ENCODE measurements at regions not wholly inside any gene's neighbourhood (a gene's known extent, or its start where the extent isn't known, plus 50 kb on each side); places are given as distances from the start of the nearest gene placed in this dataset.

DNA sequence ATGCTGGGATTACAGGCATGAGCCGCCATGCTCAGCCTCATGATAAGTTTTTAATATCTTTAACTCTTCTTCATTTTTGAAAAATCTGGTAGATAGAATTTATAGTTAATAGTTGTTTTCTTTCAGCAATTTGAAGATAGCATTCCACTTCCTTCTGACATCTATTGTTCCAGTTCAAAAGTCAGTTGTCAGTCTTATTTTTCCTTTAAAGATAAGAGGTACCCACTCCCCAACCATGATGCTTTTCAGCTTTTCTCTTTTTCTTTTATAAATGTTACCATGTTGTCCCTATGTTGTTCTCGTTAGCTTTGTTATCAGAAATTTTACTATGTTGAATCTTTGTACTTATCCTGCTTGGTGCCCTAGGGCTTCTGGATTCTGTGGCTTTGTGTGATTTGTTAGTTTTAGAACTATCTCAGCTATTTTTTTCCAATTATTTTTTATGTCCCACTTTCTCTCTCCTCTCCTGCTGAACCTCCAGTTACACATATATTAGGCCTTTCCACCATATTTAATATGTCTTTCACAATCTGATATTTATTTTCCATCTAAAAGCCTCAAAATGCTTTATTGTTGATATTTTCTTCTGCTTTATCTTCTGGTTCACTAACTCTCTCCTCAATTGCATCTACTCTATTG is 181.6 kb upstream of the FOXN3 start:
- peaks cover 28% of the 10 kb centered on the region for H3K36me3 ChIP-seq (ENCODE audit: insufficient read depth, low read length)
- H3K9ac ChIP-seq (ENCODE audit: low read depth, low read length), result no peak overlapping the region
- no peak overlapping the region for H3K4me3 ChIP-seq (ENCODE audit: low read length)
- WGBS, result 94% methylated on average over 2 of the region's 2 CpGs
- H3K27ac ChIP-seq (ENCODE audit: low read depth, low read length), result no peak overlapping the region
- H3K27me3 ChIP-seq (ENCODE audit: insufficient read depth, low read length), result no peaks in the 10 kb centered on the region
- peaks cover 32% of the 10 kb centered on the region for H3K9me3 ChIP-seq (ENCODE audit: insufficient read depth, low read depth, low read length)
- H3K4me1 ChIP-seq (ENCODE audit: insufficient read depth, low read length), result peaks cover 15% of the 10 kb centered on the region

DNA sequence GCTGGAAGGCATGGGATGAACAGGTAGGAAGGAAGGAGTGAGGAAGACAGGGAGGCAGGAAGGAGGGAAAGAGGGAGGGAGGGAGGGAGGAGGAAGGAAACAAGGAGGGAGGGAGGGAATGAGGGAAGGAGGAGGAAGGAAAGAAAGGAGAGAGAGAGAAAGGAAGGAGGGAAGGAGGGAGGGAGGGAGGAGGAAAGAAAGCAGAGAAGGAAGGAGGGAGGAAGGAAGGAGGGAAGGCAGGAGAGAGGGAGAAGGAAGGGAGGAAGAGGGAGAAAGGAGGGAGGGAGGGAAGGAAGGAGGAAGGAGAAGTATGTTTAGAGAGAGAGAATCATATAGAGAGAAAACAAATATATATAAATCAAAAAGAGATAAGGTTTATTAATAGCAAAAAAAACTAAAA is 175.9 kb upstream of the FOXN3 start:
- H3K36me3 ChIP-seq (ENCODE audit: insufficient read depth, low read length), result peaks cover 17% of the 10 kb centered on the region
- peaks cover 24% of the 10 kb centered on the region for H3K4me1 ChIP-seq (ENCODE audit: insufficient read depth, low read length)
- H3K4me3 ChIP-seq (ENCODE audit: low read length), result no peak overlapping the region
- H3K9ac ChIP-seq (ENCODE audit: low read depth, low read length), result no peak overlapping the region
- no peak overlapping the region for H3K27ac ChIP-seq (ENCODE audit: low read depth, low read length)
- H3K9me3 ChIP-seq (ENCODE audit: insufficient read depth, low read depth, low read length), result peaks cover 9% of the 10 kb centered on the region; the same call in 1 of the 2 replicates
- no peaks in the 10 kb centered on the region for H3K27me3 ChIP-seq (ENCODE audit: insufficient read depth, low read length)

DNA sequence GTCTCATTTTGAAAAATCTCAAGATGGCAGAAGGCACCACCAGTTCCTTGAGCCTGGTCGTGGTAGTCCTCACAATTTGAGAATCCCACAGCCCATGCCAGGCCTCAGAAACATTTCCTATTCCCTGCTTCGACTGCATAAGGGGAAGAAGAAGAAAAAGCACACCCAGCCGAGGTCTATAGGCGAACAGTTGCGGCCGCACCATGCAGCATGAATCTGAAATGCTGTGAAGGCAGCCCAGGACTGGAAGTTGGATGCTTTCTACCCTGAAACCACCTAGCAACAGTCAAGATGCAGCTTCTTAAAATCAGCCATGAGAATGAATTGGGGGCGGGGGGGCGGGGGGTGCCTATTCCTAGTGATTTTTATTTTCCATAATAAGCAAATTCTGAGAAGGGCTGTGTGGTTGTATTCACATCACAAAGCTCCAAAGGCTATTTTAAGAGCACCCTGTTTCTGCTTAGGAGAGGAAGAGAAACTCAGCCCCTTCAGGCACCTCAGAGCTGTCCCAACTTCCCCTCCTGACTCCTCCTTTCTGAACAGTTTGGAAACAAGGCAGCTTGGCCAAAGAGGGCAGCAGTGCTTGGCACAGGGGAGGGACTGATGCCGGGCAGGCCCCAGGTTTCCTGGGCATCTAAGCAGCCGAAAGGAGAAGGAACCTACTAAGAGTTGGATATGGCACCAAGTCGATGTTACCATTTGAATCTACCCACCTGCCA is 172.5 kb upstream of the FOXN3 start:
- Histone ChIP-seq H3K27me3 (ENCODE audit: insufficient read depth, low read length) (no peaks in the 10 kb centered on the region), H3K4me1 (ENCODE audit: insufficient read depth, low read length) (peaks cover 30% of the 10 kb centered on the region), H3K9ac (ENCODE audit: low read depth, low read length) (no peak overlapping the region), H3K27ac (ENCODE audit: low read depth, low read length) (no peak overlapping the region), H3K36me3 (ENCODE audit: insufficient read depth, low read length) (peaks cover 8% of the 10 kb centered on the region), H3K9me3 (ENCODE audit: insufficient read depth, low read depth, low read length) (no peaks in the 10 kb centered on the region), H3K4me3 (ENCODE audit: low read length) (no peak overlapping the region)
- 92% methylated on average over 8 of the region's 11 CpGs for WGBS

DNA sequence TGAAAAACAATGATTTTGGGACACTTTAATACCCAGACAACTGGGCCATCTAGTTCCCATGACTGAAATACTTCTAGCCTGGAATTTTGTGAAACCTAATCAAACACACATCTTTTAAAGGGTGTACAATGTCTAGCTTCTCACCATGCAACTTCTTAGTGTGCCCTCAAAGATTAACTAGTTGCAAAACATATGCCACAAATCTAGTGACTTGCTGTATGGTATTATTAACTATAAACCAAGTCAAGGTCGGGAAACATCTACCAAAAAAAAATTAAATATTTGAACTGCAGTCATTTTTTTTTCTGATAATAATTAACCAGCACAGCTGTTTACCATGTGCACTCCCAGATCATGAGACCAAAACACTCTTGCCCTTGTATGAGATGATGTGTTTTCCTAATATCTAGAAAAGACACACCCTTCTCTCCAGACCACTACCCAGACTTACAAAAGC is 171.8 kb upstream of the FOXN3 start:
- no peak overlapping the region for H3K4me3 ChIP-seq (ENCODE audit: low read length)
- peaks cover under 1% of the 10 kb centered on the region; the same call in 1 of the 2 replicates for H3K36me3 ChIP-seq (ENCODE audit: insufficient read depth, low read length)
- H3K9me3 ChIP-seq (ENCODE audit: insufficient read depth, low read depth, low read length), result no peaks in the 10 kb centered on the region
- peaks cover 30% of the 10 kb centered on the region for H3K4me1 ChIP-seq (ENCODE audit: insufficient read depth, low read length)
- 100% methylated on average over 1 of the region's 1 CpG for WGBS
- H3K9ac ChIP-seq (ENCODE audit: low read depth, low read length), result no peak overlapping the region
- H3K27ac ChIP-seq (ENCODE audit: low read depth, low read length), result no peak overlapping the region
- H3K27me3 ChIP-seq (ENCODE audit: insufficient read depth, low read length), result no peaks in the 10 kb centered on the region

DNA sequence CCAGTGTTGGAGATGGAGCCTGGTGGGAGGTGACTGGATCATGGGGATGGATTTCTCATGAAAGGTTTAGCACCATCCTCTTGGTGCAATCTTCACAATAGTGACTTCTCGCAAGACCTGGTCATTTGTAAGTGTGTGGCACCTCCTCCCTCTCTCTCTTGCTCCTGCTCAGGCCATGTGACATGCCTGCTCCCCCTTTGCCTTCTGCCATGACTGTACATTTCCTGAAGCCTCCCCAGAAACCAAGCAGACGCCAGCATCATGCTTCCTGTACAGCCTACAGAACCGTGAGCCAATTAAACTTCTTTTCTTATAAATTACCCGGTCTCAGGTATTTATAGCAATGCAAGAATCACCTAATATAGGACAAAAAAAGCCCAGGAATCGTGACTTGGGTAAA is 171.0 kb upstream of the FOXN3 start:
- Histone ChIP-seq H3K4me1 (ENCODE audit: insufficient read depth, low read length) (peaks cover 30% of the 10 kb centered on the region), H3K4me3 (ENCODE audit: low read length) (no peak overlapping the region), H3K36me3 (ENCODE audit: insufficient read depth, low read length) (no peaks in the 10 kb centered on the region; the same call in 1 of the 2 replicates), H3K9me3 (ENCODE audit: insufficient read depth, low read depth, low read length) (no peaks in the 10 kb centered on the region), H3K9ac (ENCODE audit: low read depth, low read length) (no peak overlapping the region), H3K27me3 (ENCODE audit: insufficient read depth, low read length) (no peaks in the 10 kb centered on the region), H3K27ac (ENCODE audit: low read depth, low read length) (no peak overlapping the region)
- 94% methylated on average over 5 of the region's 5 CpGs for WGBS

DNA sequence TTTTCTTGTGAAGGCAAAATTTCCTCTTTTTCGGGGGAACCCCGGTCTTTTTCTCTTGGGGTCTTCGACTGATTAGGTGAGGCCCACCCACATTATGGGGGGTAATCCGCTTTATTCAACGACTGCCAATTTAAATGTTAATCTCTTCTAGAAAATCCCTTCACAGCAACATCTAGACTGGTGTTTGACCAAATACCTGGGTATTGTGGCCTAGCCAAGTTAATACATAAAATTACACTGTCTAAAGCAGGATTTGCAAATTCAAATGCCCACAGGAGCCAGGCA is 170.0 kb upstream of the FOXN3 start:
- H3K4me1 ChIP-seq (ENCODE audit: insufficient read depth, low read length), result peaks cover 30% of the 10 kb centered on the region
- no peaks in the 10 kb centered on the region for H3K27me3 ChIP-seq (ENCODE audit: insufficient read depth, low read length)
- 93% methylated on average over 5 of the region's 5 CpGs for WGBS

DNA sequence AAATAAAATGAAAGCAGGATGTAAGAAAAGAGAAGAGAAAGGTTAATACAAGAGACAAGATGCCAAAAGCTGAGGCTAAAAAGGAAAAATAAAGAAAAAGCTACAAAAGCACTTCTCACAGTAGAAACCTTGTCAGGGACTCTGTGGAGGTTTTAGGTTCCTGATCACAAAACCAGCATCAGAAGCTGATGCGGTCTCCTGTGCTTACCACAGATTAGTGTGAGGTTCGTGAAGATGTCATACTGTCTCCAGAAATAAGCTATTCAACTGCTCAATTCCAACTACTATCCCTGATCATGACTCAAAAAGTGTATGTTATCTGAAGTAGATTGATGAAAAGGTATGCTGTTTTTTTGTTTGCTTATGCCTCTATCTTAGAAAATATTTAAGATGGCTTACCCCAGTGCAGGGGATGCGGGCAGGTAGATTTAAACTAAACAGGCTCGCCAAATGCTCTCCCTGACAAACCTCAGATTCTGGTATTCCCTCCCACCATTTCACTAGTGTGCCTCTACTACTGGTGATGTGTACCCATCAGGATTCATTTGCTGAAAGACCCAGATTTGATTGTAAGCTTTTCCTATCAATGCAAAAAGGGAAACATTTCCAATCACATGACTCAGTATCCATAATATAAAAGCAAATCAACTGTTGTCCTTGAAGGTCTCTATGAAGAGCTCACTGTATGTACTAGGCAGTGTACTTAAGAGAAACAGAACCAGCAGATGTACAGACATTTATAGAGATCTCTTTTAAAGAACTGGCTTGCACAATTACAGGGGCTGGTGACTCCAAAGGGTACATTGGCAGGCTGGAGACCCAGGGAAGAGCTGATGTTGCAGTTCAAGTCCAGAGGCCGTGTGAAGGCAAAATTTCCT is 169.5 kb upstream of the FOXN3 start:
- H3K9me3 ChIP-seq (ENCODE audit: insufficient read depth, low read depth, low read length), result no peaks in the 10 kb centered on the region
- peaks cover 8% of the 10 kb centered on the region for H3K36me3 ChIP-seq (ENCODE audit: insufficient read depth, low read length)
- H3K4me1 ChIP-seq (ENCODE audit: insufficient read depth, low read length), result peaks cover 30% of the 10 kb centered on the region
- no peak overlapping the region for H3K4me3 ChIP-seq (ENCODE audit: low read length)
- H3K9ac ChIP-seq (ENCODE audit: low read depth, low read length), result no peak overlapping the region
- H3K27ac ChIP-seq (ENCODE audit: low read depth, low read length), result no peak overlapping the region
- no peaks in the 10 kb centered on the region for H3K27me3 ChIP-seq (ENCODE audit: insufficient read depth, low read length)
- WGBS, result 93% methylated on average over 5 of the region's 5 CpGs

More for the DNA sequence above, 170.0 kb upstream of the FOXN3 start:
- Histone ChIP-seq H3K4me3 (ENCODE audit: low read length) (no peak overlapping the region), H3K9ac (ENCODE audit: low read depth, low read length) (no peak overlapping the region), H3K36me3 (ENCODE audit: insufficient read depth, low read length) (peaks cover 6% of the 10 kb centered on the region; the same call in 1 of the 2 replicates), H3K27ac (ENCODE audit: low read depth, low read length) (no peak overlapping the region), H3K9me3 (ENCODE audit: insufficient read depth, low read depth, low read length) (no peaks in the 10 kb centered on the region)

DNA sequence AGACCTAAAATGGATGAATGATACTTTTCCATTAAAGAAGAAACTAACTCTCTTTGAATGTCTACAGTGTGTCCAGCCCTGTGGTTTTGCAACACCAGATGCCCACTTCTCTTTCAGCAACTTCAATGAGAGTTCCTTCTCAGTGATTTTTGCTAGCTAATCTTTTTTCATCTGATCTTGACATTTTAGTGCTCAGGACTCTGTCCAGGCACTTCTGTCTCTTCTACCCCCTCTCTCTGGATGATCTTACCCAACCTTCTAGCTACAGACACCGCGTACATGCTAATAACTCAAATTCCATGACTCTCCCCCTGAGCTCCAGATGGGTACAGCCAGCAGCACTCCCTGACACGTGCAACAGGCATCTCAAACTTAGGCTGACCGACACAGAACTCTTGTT is 161.1 kb upstream of the FOXN3 start:
- H3K36me3 ChIP-seq (ENCODE audit: insufficient read depth, low read length), result peaks cover 16% of the 10 kb centered on the region
- no peak overlapping the region for H3K27ac ChIP-seq (ENCODE audit: low read depth, low read length)
- H3K4me3 ChIP-seq (ENCODE audit: low read length), result no peak overlapping the region
- no peaks in the 10 kb centered on the region for H3K9me3 ChIP-seq (ENCODE audit: insufficient read depth, low read depth, low read length)
- 72% methylated on average over 4 of the region's 4 CpGs for WGBS
- peaks cover 46% of the 10 kb centered on the region for H3K4me1 ChIP-seq (ENCODE audit: insufficient read depth, low read length)
- H3K27me3 ChIP-seq (ENCODE audit: insufficient read depth, low read length), result no peaks in the 10 kb centered on the region
- H3K9ac ChIP-seq (ENCODE audit: low read depth, low read length), result no peak overlapping the region

DNA sequence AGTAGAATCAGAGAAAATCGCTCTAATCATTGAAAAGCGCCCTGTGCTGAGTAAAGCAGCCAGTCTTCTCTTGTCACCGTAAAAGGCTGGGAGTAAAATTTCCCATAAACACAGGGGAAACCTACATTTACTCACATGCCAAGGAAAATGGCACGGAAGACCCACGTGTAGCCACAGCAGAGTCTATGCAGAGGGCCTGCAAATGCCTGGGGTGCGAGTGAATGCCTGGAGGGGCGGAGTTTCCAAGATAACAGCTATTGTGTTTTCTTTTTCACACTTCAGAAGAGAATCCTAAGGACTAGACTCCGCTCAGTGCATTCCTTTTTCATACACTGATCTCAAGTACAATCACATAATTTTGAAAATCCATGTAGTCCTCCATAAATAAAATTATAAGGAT is 159.9 kb upstream of the FOXN3 start:
- H3K9me3 ChIP-seq (ENCODE audit: insufficient read depth, low read depth, low read length), result no peaks in the 10 kb centered on the region
- peak overlapping the region; percentile 78 for H3K27ac ChIP-seq (ENCODE audit: low read depth, low read length)
- WGBS, result 24% methylated on average over 8 of the region's 8 CpGs
- H3K36me3 ChIP-seq (ENCODE audit: insufficient read depth, low read length), result peaks cover 10% of the 10 kb centered on the region
- H3K27me3 ChIP-seq (ENCODE audit: insufficient read depth, low read length), result no peaks in the 10 kb centered on the region
- peaks cover 46% of the 10 kb centered on the region for H3K4me1 ChIP-seq (ENCODE audit: insufficient read depth, low read length)
- peak overlapping the region; percentile 57; the same call in 1 of the 2 replicates for H3K9ac ChIP-seq (ENCODE audit: low read depth, low read length)
- H3K4me3 ChIP-seq (ENCODE audit: low read length), result peak overlapping the region; percentile 37

DNA sequence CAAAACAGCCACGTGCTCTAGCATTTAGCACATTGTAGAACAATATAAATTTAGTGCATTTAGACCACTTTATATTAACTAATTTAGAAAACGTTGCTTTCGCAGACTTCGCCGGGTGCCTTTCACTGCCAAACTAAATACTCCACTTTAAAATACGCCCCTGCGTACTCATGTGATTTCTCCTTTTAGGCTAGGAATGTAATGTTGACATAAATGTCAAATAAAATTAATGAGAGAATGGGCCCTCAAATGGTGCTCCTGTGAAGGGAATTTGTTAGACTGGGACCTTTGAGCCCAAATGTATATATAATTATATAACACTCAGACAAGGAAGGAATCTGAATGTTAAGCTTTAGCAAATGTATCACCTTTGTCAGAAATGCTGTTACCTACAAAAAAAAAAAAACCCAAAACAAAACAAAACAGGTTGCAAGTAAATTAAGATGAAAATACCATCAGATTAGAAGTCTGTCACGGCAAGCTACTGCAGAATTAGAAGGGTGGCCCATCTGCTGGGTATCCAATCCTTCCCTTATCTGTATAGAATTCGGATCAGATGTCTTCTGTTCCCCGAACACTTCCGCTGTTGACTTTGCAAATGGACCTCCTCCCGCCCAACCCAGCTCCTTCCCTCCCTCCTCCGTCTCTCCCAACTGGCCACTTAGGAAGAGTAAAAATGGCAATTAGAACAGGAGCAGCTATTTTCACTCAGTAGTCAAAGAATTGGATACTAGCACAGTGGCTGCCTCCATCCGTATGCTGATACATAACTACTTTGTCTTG is 159.3 kb upstream of the FOXN3 start:
- peaks cover 46% of the 10 kb centered on the region for H3K4me1 ChIP-seq (ENCODE audit: insufficient read depth, low read length)
- H3K27ac ChIP-seq (ENCODE audit: low read depth, low read length), result peak overlapping the region; percentile 78
- 52% methylated on average over 13 of the region's 14 CpGs for WGBS
- H3K27me3 ChIP-seq (ENCODE audit: insufficient read depth, low read length), result no peaks in the 10 kb centered on the region
- peaks cover 7% of the 10 kb centered on the region; the same call in 1 of the 2 replicates for H3K36me3 ChIP-seq (ENCODE audit: insufficient read depth, low read length)
- H3K9me3 ChIP-seq (ENCODE audit: insufficient read depth, low read depth, low read length), result no peaks in the 10 kb centered on the region
- H3K4me3 ChIP-seq (ENCODE audit: low read length), result peak overlapping the region; percentile 37
- H3K9ac ChIP-seq (ENCODE audit: low read depth, low read length), result peak overlapping the region; percentile 57; the same call in 1 of the 2 replicates

All from HUES64 (cell line).